HG03521 (cell line): ENCODE measurements at regions not wholly inside any gene's neighbourhood (a gene's known extent, or its start where the extent isn't known, plus 50 kb on each side); places are given as distances from the start of the nearest gene placed in this dataset.
"Not testable (repeated sequence)": the region's sequence is repeated elsewhere in the genome, so short reads cannot be mapped to it uniquely, and the experiment has no call there.

Experiments used
- ATAC-seq: cut with Tn5 transposase; IDR thresholded peaks from one replicate; pipeline ENCODE4 v1.9.1; 2021; ENCODE audit warnings: mild to moderate bottlenecking, moderate library complexity; ENCODE audit not compliant: unreplicated experiment

GRCh38 chr4:60432911-60433310 is 767.2 kb upstream of the ADGRL3 start:
- no peak for ATAC-seq

GRCh38 chr4:60443068-60443467 is 757.1 kb upstream of the ADGRL3 start:
- no peak for ATAC-seq

- ATAC-seq, result no peak
Measured at GRCh38 chr4:60443796-60444195, 756.3 kb upstream of the ADGRL3 start.

- no peak for ATAC-seq
Measured at GRCh38 chr4:60450054-60450453, 750.1 kb upstream of the ADGRL3 start.

- no peak for ATAC-seq
Measured at GRCh38 chr4:60452266-60452665, 747.9 kb upstream of the ADGRL3 start.

GRCh38 chr4:60455380-60455779 is 744.7 kb upstream of the ADGRL3 start:
- no peak for ATAC-seq

GRCh38 chr4:60461551-60461950 is 738.6 kb upstream of the ADGRL3 start:
- no peak for ATAC-seq

GRCh38 chr4:60463857-60464502 is 736.1 kb upstream of the ADGRL3 start:
- no peak for ATAC-seq

- ATAC-seq, result no peak
Measured at GRCh38 chr4:60482921-60483351, 717.2 kb upstream of the ADGRL3 start.

- no peak for ATAC-seq
Measured at GRCh38 chr4:60485276-60485675, 714.9 kb upstream of the ADGRL3 start.

- not testable (repeated sequence) for ATAC-seq
Measured at GRCh38 chr4:60487118-60487761, 712.9 kb upstream of the ADGRL3 start.

GRCh38 chr4:60500810-60501209 is 699.3 kb upstream of the ADGRL3 start:
- no peak for ATAC-seq

- no peak for ATAC-seq
Measured at GRCh38 chr4:60502733-60503132, 697.4 kb upstream of the ADGRL3 start.

GRCh38 chr4:60506061-60506460 is 694.1 kb upstream of the ADGRL3 start:
- ATAC-seq, result no peak

GRCh38 chr4:60522265-60522664 is 677.9 kb upstream of the ADGRL3 start:
- ATAC-seq, result no peak

- ATAC-seq, result no peak
Measured at GRCh38 chr4:60531776-60532379, 668.2 kb upstream of the ADGRL3 start.

GRCh38 chr4:60544981-60545380 is 655.1 kb upstream of the ADGRL3 start:
- ATAC-seq, result no peak

- ATAC-seq, result no peak
Measured at GRCh38 chr4:60562334-60562733, 637.8 kb upstream of the ADGRL3 start.

GRCh38 chr4:60565558-60565957 is 634.6 kb upstream of the ADGRL3 start:
- no peak for ATAC-seq

- no peak for ATAC-seq
Measured at GRCh38 chr4:60575336-60575735, 624.8 kb upstream of the ADGRL3 start.

GRCh38 chr4:60579335-60579734 is 620.8 kb upstream of the ADGRL3 start:
- no peak for ATAC-seq

GRCh38 chr4:60581919-60582536 is 618.1 kb upstream of the ADGRL3 start:
- no peak for ATAC-seq
